Mononuclear cell (primary cell): ENCODE measurements at regions not wholly inside any gene's neighbourhood (a gene's known extent, or its start where the extent isn't known, plus 50 kb on each side); places are given as distances from the start of the nearest gene placed in this dataset.

Source experiments
- H3K27me3 ChIP-seq: 2 replicates; pipeline ENCODE4 v1.6.0; 2011; ENCODE audit warnings: low read length, control low read depth; ENCODE audit not compliant: insufficient read depth
- H3K4me1 ChIP-seq: 2 replicates; pipeline ENCODE4 v1.5.1; 2011; ENCODE audit warnings: mild to moderate bottlenecking, low read length, control low read depth; ENCODE audit not compliant: insufficient read depth
- H3K4me3 ChIP-seq: 2 replicates; pipeline ENCODE4 v1.5.1; 2011; ENCODE audit warnings: mild to moderate bottlenecking, low read length, moderate library complexity
- H3K9me3 ChIP-seq: 2 replicates; pipeline ENCODE4 v1.5.1; 2011; ENCODE audit warnings: low read depth, mild to moderate bottlenecking, control low read depth, low read length

DNA sequence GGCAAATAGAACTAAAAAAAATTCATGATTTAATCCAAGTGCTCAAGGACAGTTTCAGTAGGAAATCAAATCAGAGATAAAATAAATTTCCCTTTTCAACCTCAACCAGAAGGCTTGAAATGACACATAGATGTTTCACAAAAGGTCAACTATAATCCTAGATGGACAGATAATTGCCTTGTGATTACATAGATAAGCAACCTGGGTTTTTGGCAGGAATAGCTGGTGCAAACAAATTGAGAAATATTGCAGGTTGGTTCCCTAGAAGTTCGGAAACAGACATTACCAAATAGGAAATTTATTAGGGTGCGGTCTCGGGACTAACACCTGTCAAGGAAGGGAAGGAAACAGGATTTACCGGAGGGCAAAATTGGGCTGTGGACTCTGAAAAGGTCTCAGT, 497.5 kb downstream of the COG6 start:
- no peaks in the 10 kb centered on the region for H3K27me3 ChIP-seq
- H3K4me1 ChIP-seq, result peaks cover 4% of the 10 kb centered on the region
- H3K4me3 ChIP-seq, result no peak overlapping the region
- no peaks in the 10 kb centered on the region for H3K9me3 ChIP-seq

GRCh38 chr13:40153516-40153915, 498.1 kb downstream of the COG6 start:
- Histone ChIP-seq H3K4me3 (no peak overlapping the region), H3K27me3 (no peaks in the 10 kb centered on the region)

GRCh38 chr13:40155201-40155600, 499.7 kb downstream of the COG6 start:
- Histone ChIP-seq H3K27me3 (no peaks in the 10 kb centered on the region), H3K9me3 (no peaks in the 10 kb centered on the region), H3K4me1 (no peaks in the 10 kb centered on the region), H3K4me3 (no peak overlapping the region)

More at GRCh38 chr13:40153516-40153915, 498.1 kb downstream of the COG6 start:
- Histone ChIP-seq H3K9me3 (no peaks in the 10 kb centered on the region), H3K4me1 (no peaks in the 10 kb centered on the region)

GRCh38 chr13:40158218-40158617, 502.8 kb downstream of the COG6 start:
- no peaks in the 10 kb centered on the region for H3K4me1 ChIP-seq
- H3K9me3 ChIP-seq, result no peaks in the 10 kb centered on the region
- no peaks in the 10 kb centered on the region for H3K27me3 ChIP-seq
- H3K4me3 ChIP-seq, result no peak overlapping the region

DNA sequence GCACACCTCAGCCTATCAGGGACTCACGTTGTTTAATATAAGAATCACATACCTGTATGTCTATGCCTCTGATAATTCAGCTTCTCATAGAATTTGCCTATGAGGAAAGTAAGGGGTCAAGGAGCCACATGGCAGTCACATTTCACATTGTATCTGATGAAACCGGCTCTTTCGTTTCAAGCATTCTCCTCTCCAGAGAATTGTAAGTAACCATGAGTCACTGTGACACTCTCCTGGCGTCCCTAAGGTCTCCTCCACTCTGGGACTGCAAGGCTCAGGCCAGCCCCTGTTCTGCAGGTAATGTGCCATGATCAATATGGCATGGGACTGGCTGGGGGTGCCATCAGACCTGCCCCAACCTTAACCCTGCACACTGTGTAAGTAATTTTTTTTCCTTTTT, 503.3 kb downstream of the COG6 start:
- H3K27me3 ChIP-seq, result no peaks in the 10 kb centered on the region
- H3K9me3 ChIP-seq, result no peaks in the 10 kb centered on the region
- H3K4me1 ChIP-seq, result no peaks in the 10 kb centered on the region
- H3K4me3 ChIP-seq, result no peak overlapping the region

DNA sequence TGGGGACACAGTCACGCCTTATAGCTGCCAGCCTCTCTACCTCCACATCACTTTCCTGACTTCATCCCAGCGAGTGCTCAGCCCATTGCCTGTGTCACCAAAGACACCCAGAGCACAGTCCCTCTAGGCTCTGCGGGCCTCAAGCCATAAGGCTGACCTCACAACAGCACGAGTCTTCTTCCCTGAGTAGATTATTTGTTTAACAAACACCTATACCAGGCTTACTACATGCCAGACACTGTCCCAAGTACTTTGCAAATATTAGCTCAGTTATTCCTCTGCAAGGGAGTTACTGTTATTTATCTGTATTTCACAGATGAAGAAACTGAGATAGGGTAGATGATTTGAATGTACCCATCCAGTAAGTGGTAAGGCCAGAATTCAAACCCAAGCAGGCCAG, 504.3 kb downstream of the COG6 start:
- Histone ChIP-seq H3K4me1 (no peaks in the 10 kb centered on the region), H3K9me3 (no peaks in the 10 kb centered on the region), H3K27me3 (no peaks in the 10 kb centered on the region), H3K4me3 (no peak overlapping the region)

GRCh38 chr13:40160618-40161350, 505.3 kb downstream of the COG6 start:
- H3K4me3 ChIP-seq, result no peak overlapping the region
- no peaks in the 10 kb centered on the region for H3K27me3 ChIP-seq
- H3K4me1 ChIP-seq, result no peaks in the 10 kb centered on the region
- H3K9me3 ChIP-seq, result no peaks in the 10 kb centered on the region

DNA sequence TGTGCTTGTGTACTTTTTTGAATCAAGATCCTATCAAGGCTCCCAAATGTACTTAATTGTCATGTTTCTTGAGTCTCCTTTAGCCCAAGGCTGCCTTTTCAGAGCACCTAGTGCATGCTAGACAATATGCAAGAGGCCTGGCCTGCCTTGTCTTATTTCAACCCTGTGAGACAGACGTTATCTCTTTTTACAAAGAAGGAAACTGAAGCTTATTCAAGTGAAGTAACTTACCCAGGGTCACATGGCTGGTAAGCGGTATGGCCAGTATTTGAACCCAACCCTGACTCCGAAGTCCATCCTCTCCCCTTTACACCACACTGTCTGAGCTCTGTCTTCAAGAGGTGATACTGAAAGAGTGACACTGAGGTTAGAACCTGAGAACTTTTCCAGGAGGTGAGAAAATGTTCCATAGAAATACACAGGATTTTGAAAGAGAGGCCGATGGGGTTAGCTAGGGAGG, 505.1 kb downstream of the FOXO1 start:
- Histone ChIP-seq H3K9me3 (no peaks in the 10 kb centered on the region), H3K4me1 (no peaks in the 10 kb centered on the region), H3K4me3 (no peak overlapping the region), H3K27me3 (no peaks in the 10 kb centered on the region)

DNA sequence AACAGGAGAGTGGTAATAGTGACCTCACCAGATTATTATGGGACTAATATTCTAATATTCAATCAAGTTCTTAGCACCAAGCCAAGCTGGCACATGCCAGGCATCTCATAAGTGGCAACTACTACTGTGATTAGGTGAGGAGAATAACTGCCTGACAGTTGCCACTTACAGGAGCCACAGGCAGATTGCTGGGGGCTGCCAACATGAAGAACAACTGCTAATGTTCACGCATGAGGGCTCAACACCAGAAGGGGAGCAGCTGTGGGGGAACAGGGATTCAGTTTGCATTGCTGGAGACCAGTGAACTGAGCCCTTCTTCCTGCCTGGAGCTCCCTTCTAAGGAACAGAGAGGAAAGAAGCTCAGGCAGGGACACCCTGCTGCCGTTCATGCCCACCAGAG, 504.5 kb downstream of the FOXO1 start:
- H3K27me3 ChIP-seq, result no peaks in the 10 kb centered on the region
- H3K9me3 ChIP-seq, result no peaks in the 10 kb centered on the region
- H3K4me1 ChIP-seq, result no peaks in the 10 kb centered on the region
- no peak overlapping the region for H3K4me3 ChIP-seq

GRCh38 chr13:40163066-40164000, 503.1 kb downstream of the FOXO1 start:
- Histone ChIP-seq H3K9me3 (no peaks in the 10 kb centered on the region), H3K27me3 (no peaks in the 10 kb centered on the region), H3K4me3 (no peak overlapping the region), H3K4me1 (no peaks in the 10 kb centered on the region)

- no peaks in the 10 kb centered on the region for H3K9me3 ChIP-seq
- no peaks in the 10 kb centered on the region for H3K27me3 ChIP-seq
- no peaks in the 10 kb centered on the region for H3K4me1 ChIP-seq
- H3K4me3 ChIP-seq, result no peak overlapping the region
Observed at GRCh38 chr13:40164133-40164532, 502.3 kb downstream of the FOXO1 start.

GRCh38 chr13:40165316-40165932, 501.0 kb downstream of the FOXO1 start:
- H3K27me3 ChIP-seq, result no peaks in the 10 kb centered on the region
- no peaks in the 10 kb centered on the region for H3K4me1 ChIP-seq
- H3K9me3 ChIP-seq, result no peaks in the 10 kb centered on the region
- no peak overlapping the region for H3K4me3 ChIP-seq

GRCh38 chr13:40167327-40167726, 499.1 kb downstream of the FOXO1 start:
- no peaks in the 10 kb centered on the region for H3K4me1 ChIP-seq
- no peak overlapping the region for H3K4me3 ChIP-seq
- no peaks in the 10 kb centered on the region for H3K27me3 ChIP-seq
- no peaks in the 10 kb centered on the region for H3K9me3 ChIP-seq

DNA sequence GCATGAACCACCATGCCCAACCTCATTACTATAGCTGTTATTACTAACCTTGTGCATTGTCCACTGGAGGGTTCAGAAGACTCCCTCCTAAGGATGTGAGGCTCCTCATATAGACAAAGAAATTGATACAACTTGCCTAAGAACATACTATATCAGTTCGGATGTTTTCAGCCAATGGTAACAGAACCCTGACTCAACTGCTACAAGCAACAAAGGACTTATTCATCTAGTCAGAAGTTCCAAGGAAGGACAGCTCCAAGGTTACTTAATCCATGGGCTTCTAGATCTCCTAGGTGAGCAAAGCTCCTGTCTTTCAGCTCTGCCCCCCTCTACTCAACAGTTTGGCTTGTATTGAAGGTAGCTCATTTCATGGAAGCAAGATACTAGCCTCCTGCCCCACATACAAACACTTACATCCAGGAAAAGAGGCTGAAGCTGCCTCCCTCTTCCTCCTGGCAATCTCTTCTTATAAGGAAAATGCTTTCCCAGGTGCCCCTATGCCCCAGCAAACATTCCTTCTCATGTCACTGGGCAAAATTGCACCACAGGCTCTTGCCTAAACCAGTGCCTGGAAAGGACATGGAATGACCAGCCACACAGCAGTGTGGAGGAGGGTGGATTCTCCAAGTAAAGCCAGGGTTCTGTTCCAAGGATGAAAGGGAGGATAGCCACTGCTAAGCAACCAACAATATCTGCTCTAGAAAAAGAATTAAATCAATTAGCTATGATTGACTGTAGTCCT, 497.8 kb downstream of the FOXO1 start:
- Histone ChIP-seq H3K4me1 (no peaks in the 10 kb centered on the region), H3K4me3 (no peak overlapping the region), H3K9me3 (no peaks in the 10 kb centered on the region), H3K27me3 (no peaks in the 10 kb centered on the region)
